GM23248 (cell line): ENCODE measurements at regions not wholly inside any gene's neighbourhood (a gene's known extent, or its start where the extent isn't known, plus 50 kb on each side); places are given as distances from the start of the nearest gene placed in this dataset.

ENCODE experiments used
- DNase-seq: peaks from one replicate; pipeline ENCODE4 v3.0.0-alpha.2; 2015
- H2AFZ ChIP-seq: fragments of 200-600 bp; sonication (generic); 2 replicates; pipeline ENCODE4 v1.6.1; 2016; ENCODE audit warnings: antibody characterized with exemption
- H3F3A ChIP-seq: fragments of 200-600 bp; sonication (generic); 2 replicates; pipeline ENCODE4 v1.6.1; 2016; ENCODE audit warnings: mild to moderate bottlenecking, antibody characterized with exemption, mixed run types; ENCODE audit not compliant: insufficient read depth
- H3K27ac ChIP-seq: fragments of 200-600 bp; sonication (generic); 2 replicates; pipeline ENCODE4 v1.5.1; 2016; ENCODE audit warnings: mild to moderate bottlenecking
- H3K27me3 ChIP-seq: fragments of 200-600 bp; sonication (generic); replicated peaks from 2 replicates; pipeline ENCODE4 v1.6.1; 2016; ENCODE audit warnings: mild to moderate bottlenecking; ENCODE audit not compliant: insufficient read depth
- H3K36me3 ChIP-seq: fragments of 200-600 bp; sonication (generic); 2 replicates; pipeline ENCODE4 v1.6.1; 2016; ENCODE audit warnings: low read depth, mild to moderate bottlenecking
- H3K4me1 ChIP-seq: fragments of 200-600 bp; sonication (generic); 2 replicates; pipeline ENCODE4 v1.6.1; 2016; ENCODE audit warnings: mild to moderate bottlenecking; ENCODE audit not compliant: insufficient read depth
- H3K4me2 ChIP-seq: fragments of 200-600 bp; sonication (generic); one replicate; pipeline ENCODE4 v1.6.1; 2016; ENCODE audit warnings: mild to moderate bottlenecking; ENCODE audit not compliant: unreplicated experiment
- H3K4me3 ChIP-seq: fragments of 200-600 bp; sonication (generic); 2 replicates; pipeline ENCODE4 v1.5.1; 2016; ENCODE audit warnings: mild to moderate bottlenecking
- H3K79me2 ChIP-seq: fragments of 200-600 bp; sonication (generic); 2 replicates; pipeline ENCODE4 v1.6.1; 2016; ENCODE audit warnings: mild to moderate bottlenecking; ENCODE audit not compliant: insufficient read depth
- H3K9ac ChIP-seq: fragments of 200-600 bp; sonication (generic); 2 replicates; pipeline ENCODE4 v1.6.1; 2016; ENCODE audit warnings: mild to moderate bottlenecking
- H3K9me2 ChIP-seq: fragments of 200-600 bp; sonication (generic); 2 replicates; pipeline ENCODE4 v1.6.1; 2016; ENCODE audit warnings: mixed run types, mild to moderate bottlenecking, moderate library complexity; ENCODE audit not compliant: insufficient read depth
- H3K9me3 ChIP-seq: fragments of 200-600 bp; sonication (generic); one replicate; pipeline ENCODE4 v1.6.1; 2017; ENCODE audit warnings: low read depth
- H4K20me1 ChIP-seq: fragments of 200-600 bp; sonication (generic); 2 replicates; pipeline ENCODE4 v1.6.0; 2016; ENCODE audit not compliant: insufficient read depth
- EZH2 ChIP-seq: fragments of 200-600 bp; sonication (generic); IDR thresholded peaks from 2 replicates; pipeline ENCODE4 v1.6.1; 2018; ENCODE audit warnings: antibody characterized with exemption, mild to moderate bottlenecking; ENCODE audit not compliant: insufficient read depth, poor library complexity, severe bottlenecking
- EZH2phosphoT487 ChIP-seq: fragments of 200-600 bp; sonication (generic); IDR thresholded peaks from 2 replicates; pipeline ENCODE4 v1.6.1; 2018; ENCODE audit warnings: antibody characterized with exemption, moderate library complexity, mild to moderate bottlenecking, low read depth; ENCODE audit not compliant: insufficient read depth
- WGBS, 2 experiments: methylation state at CpG; one replicate each; pipeline ENCODE4 v1.1.6; 2015 to 2017; ENCODE audit warnings: low lambda C conversion rate in 2 of 2, low coverage in 1 of 2; ENCODE audit errors: missing lambda C conversion rate in 2 of 2; 5-methylcytosine and 5-hydroxymethylcytosine counted together
- in situ Hi-C: fragments of 300-500 bp; cut with MboI; formaldehyde crosslinking; loops from 2 replicates; pipeline ENCODE4 v1.15.0; 2020

- peak; percentile 5 for DNase-seq
- peak overlapping the region; percentile 5 for H3K4me2 ChIP-seq
- TF ChIP-seq EZH2, result no peak
- no peak for TF ChIP-seq EZH2phosphoT487
- H3K4me3 ChIP-seq, result no peak overlapping the region
- peak overlapping the region; percentile 23; the same call in 1 of the 2 replicates for H3K27ac ChIP-seq
- no peaks in the 10 kb centered on the region for H3K79me2 ChIP-seq
- H4K20me1 ChIP-seq, result no peaks in the 10 kb centered on the region
- no peaks in the 10 kb centered on the region for H3K9me2 ChIP-seq
- peaks cover 19% of the 10 kb centered on the region for H3K4me1 ChIP-seq
- H2AFZ ChIP-seq, result peak overlapping the region; percentile 22; the same call in 1 of the 2 replicates
- in situ Hi-C loops, result no loop called here
- no peak overlapping the region for H3K9ac ChIP-seq
- no peaks in the 10 kb centered on the region for H3K9me3 ChIP-seq
- H3K27me3 ChIP-seq, result no peaks in the 10 kb centered on the region
- 74 to 75% methylated on average over 5 of the region's 5 CpGs for WGBS, 2 experiments
- peaks cover 9% of the 10 kb centered on the region for H3F3A ChIP-seq
- H3K36me3 ChIP-seq, result no peaks in the 10 kb centered on the region
These were observed 319.4 kb upstream of the ATP2B1 start for GRCh38 chr12:90027889-90028634.

GRCh38 chr12:90027041-90027440 is 318.4 kb upstream of the ATP2B1 start:
- DNase-seq, result no peak
- Histone ChIP-seq H3K36me3 (no peaks in the 10 kb centered on the region), H3K4me2 (no peak overlapping the region), H3K27me3 (no peaks in the 10 kb centered on the region), H3F3A (peaks cover 9% of the 10 kb centered on the region), H3K9ac (no peak overlapping the region), H3K9me3 (no peaks in the 10 kb centered on the region), H4K20me1 (no peaks in the 10 kb centered on the region), H3K4me3 (no peak overlapping the region), H3K27ac (no peak overlapping the region), H2AFZ (no peak overlapping the region), H3K4me1 (peaks cover 19% of the 10 kb centered on the region), H3K9me2 (no peaks in the 10 kb centered on the region), H3K79me2 (no peaks in the 10 kb centered on the region)
- in situ Hi-C loops, result no loop called here
- TF ChIP-seq EZH2phosphoT487 (no peak), EZH2 (no peak)

- no peak for TF ChIP-seq EZH2
- TF ChIP-seq EZH2phosphoT487, result no peak
- Histone ChIP-seq H3K27me3 (no peaks in the 10 kb centered on the region), H3K4me3 (no peak overlapping the region), H4K20me1 (no peaks in the 10 kb centered on the region), H3K27ac (no peak overlapping the region), H3F3A (peaks cover 9% of the 10 kb centered on the region), H3K36me3 (no peaks in the 10 kb centered on the region), H3K9me2 (no peaks in the 10 kb centered on the region), H3K79me2 (no peaks in the 10 kb centered on the region), H3K4me2 (no peak overlapping the region), H2AFZ (no peak overlapping the region), H3K9me3 (no peaks in the 10 kb centered on the region), H3K4me1 (peaks cover 19% of the 10 kb centered on the region), H3K9ac (no peak overlapping the region)
- no peak for DNase-seq
- in situ Hi-C loops, result no loop called here
- WGBS, 2 experiments, result 93 to 94% methylated on average over 9 of the region's 9 CpGs
These were observed 317.9 kb upstream of the ATP2B1 start for GRCh38 chr12:90026516-90026915.

- no peaks in the 10 kb centered on the region for H4K20me1 ChIP-seq
- peak; percentile 6 for DNase-seq
- no peak overlapping the region for H3K4me2 ChIP-seq
- H2AFZ ChIP-seq, result no peak overlapping the region
- TF ChIP-seq EZH2phosphoT487, result no peak
- TF ChIP-seq EZH2, result no peak
- no peak overlapping the region for H3K27ac ChIP-seq
- H3K4me3 ChIP-seq, result no peak overlapping the region
- in situ Hi-C loops, result no loop called here
- peaks cover 19% of the 10 kb centered on the region for H3K4me1 ChIP-seq
- H3F3A ChIP-seq, result peaks cover 9% of the 10 kb centered on the region
- no peaks in the 10 kb centered on the region for H3K27me3 ChIP-seq
- no peaks in the 10 kb centered on the region for H3K9me2 ChIP-seq
- no peak overlapping the region for H3K9ac ChIP-seq
- no peaks in the 10 kb centered on the region for H3K36me3 ChIP-seq
- H3K9me3 ChIP-seq, result no peaks in the 10 kb centered on the region
- no peaks in the 10 kb centered on the region for H3K79me2 ChIP-seq
- 80% methylated on average over 6 of the region's 6 CpGs for WGBS, 2 experiments
These were observed 315.6 kb upstream of the ATP2B1 start for GRCh38 chr12:90024262-90024661.
